SK-N-SH (cell line): ENCODE measurements at regions not wholly inside any gene's neighbourhood (a gene's known extent, or its start where the extent isn't known, plus 50 kb on each side); places are given as distances from the start of the nearest gene placed in this dataset.

Experiments
- CTCF ChIA-PET: fragments of 300-600, 350-600 bp; formaldehyde crosslinking; extraction: SDS; loops from one replicate; lab custom pipeline; 2021; lab: Yijun Ruan, JAX
- POLR2A ChIA-PET: fragments of 350-600 bp; sonication (Branson Sonifier 250); formaldehyde crosslinking; extraction: SDS; loops from one replicate; lab custom pipeline; 2020; ENCODE audit warnings: antibody characterized with exemption, inconsistent platforms; lab: Yijun Ruan, JAX
- DNase-seq: peaks from one replicate; pipeline ENCODE4 v3.0.0; 2012
- H2AFZ ChIP-seq: fragments of 200-600 bp; sonication (generic); 2 replicates; pipeline ENCODE4 v1.8.1; 2016; ENCODE audit warnings: antibody characterized with exemption, mild to moderate bottlenecking, low read depth
- H3F3A ChIP-seq: fragments of 200-600 bp; sonication (generic); replicated peaks from 2 replicates; pipeline ENCODE3; 2016; ENCODE audit warnings: antibody characterized with exemption, mild to moderate bottlenecking; ENCODE audit not compliant: insufficient read depth
- H3K27ac ChIP-seq, 2 experiments: fragments of 200-500 bp in 1 of 2; fragments of 200-600 bp in 1 of 2; sonication (Bioruptor generic) in 1 of 2; sonication (generic), shearing (Covaris generic) in 1 of 2; 2 replicates each; pipeline versions ENCODE4 v1.5.1 to v1.6.1; 2014 to 2016; ENCODE audit warnings: low read depth in 2 of 2, inconsistent platforms in 1 of 2, low read length in 1 of 2, mild to moderate bottlenecking in 1 of 2, mixed read lengths in 1 of 2
- H3K27me3 ChIP-seq: fragments of 200-600 bp; sonication (generic), shearing (Covaris generic); 2 replicates; pipeline ENCODE4 v1.6.1; 2016; ENCODE audit warnings: mixed run types; ENCODE audit not compliant: insufficient read depth
- H3K36me3 ChIP-seq, 2 experiments: fragments of 200-500 bp in 1 of 2; fragments of 200-600 bp in 1 of 2; sonication (Bioruptor generic) in 1 of 2; sonication (generic) in 1 of 2; replicated peaks in 1 of 2; 2 replicates each; pipeline versions ENCODE3 to v1.5.1; 2014 to 2016; ENCODE audit warnings: low read length in 1 of 2, mild to moderate bottlenecking in 1 of 2; ENCODE audit not compliant: insufficient read depth in 2 of 2, control insufficient read depth in 1 of 2
- H3K4me1 ChIP-seq, 2 experiments: fragments of 200-500 bp in 1 of 2; fragments of 200-600 bp in 1 of 2; sonication (Bioruptor generic) in 1 of 2; sonication (generic), shearing (Covaris generic) in 1 of 2; 2 replicates each; pipeline versions ENCODE4 v1.5.1 to v1.6.1; 2014 to 2016; ENCODE audit warnings: low read depth in 1 of 2, low read length in 1 of 2, mixed run types in 1 of 2; ENCODE audit not compliant: insufficient read depth in 2 of 2, control insufficient read depth in 1 of 2
- H3K4me2 ChIP-seq: fragments of 200-600 bp; sonication (generic), shearing (Covaris generic); 2 replicates; pipeline ENCODE4 v1.6.1; 2017; ENCODE audit warnings: mixed run types
- H3K4me3 ChIP-seq, 2 experiments: fragments of 200-500 bp in 1 of 2; fragments of 200-600 bp in 1 of 2; sonication (Bioruptor generic) in 1 of 2; sonication (generic), shearing (Covaris generic) in 1 of 2; 2 replicates each; pipeline versions ENCODE4 v1.5.1 to v1.8.1; 2014 to 2016; ENCODE audit warnings: low read depth in 2 of 2, inconsistent platforms in 1 of 2, low read length in 1 of 2, mild to moderate bottlenecking in 1 of 2, mixed read lengths in 1 of 2, moderate library complexity in 1 of 2
- H3K79me2 ChIP-seq: fragments of 200-600 bp; sonication (generic); 2 replicates; pipeline ENCODE4 v1.8.1; 2017; ENCODE audit warnings: mild to moderate bottlenecking; ENCODE audit not compliant: insufficient read depth
- H3K9ac ChIP-seq: fragments of 200-600 bp; sonication (generic); 2 replicates; pipeline ENCODE4 v1.6.1; 2017; ENCODE audit warnings: mixed run types
- H3K9me2 ChIP-seq: fragments of 200-600 bp; sonication (generic); 2 replicates; pipeline ENCODE4 v1.6.1; 2017; ENCODE audit warnings: mixed run types
- H3K9me3 ChIP-seq: fragments of 200-600 bp; sonication (generic); 2 replicates; pipeline ENCODE4 v1.6.1; 2017; ENCODE audit warnings: mixed run types, mild to moderate bottlenecking, moderate library complexity
- H4K20me1 ChIP-seq: fragments of 200-600 bp; sonication (generic); 2 replicates; pipeline ENCODE4 v1.6.1; 2017; ENCODE audit warnings: mild to moderate bottlenecking, mixed run types; ENCODE audit not compliant: insufficient read depth
- CHD2 ChIP-seq: fragments of 150-350 bp; IDR thresholded peaks from 2 replicates; pipeline ENCODE4 v1.6.1; 2018; ENCODE audit warnings: low read length; ENCODE audit not compliant: partially characterized antibody
- EP300 ChIP-seq, 2 experiments: IDR thresholded peaks; 2 replicates each; pipeline versions ENCODE4 v1.4.0 to v1.6.1; 2012; ENCODE audit warnings: borderline replicate concordance in 1 of 2, low read depth in 1 of 2, low read length in 1 of 2
- GABPA ChIP-seq: IDR thresholded peaks from 2 replicates; pipeline ENCODE4 v1.4.0; 2012; ENCODE audit warnings: low read depth, mild to moderate bottlenecking
- GATA2 ChIP-seq: sonication (generic); formaldehyde crosslinking; IDR thresholded peaks from 2 replicates; pipeline ENCODE4 v1.5.0; 2020; ENCODE audit warnings: mild to moderate bottlenecking, missing genetic modification reagents
- NRF1 ChIP-seq: IDR thresholded peaks from 2 replicates; pipeline ENCODE4 v1.6.1; 2012; ENCODE audit warnings: low read depth, mild to moderate bottlenecking, low read length
- RCOR1 ChIP-seq: fragments of 150-350 bp; IDR thresholded peaks from 2 replicates; pipeline ENCODE4 v1.6.1; 2017; ENCODE audit warnings: antibody characterized with exemption, low read length
- REST ChIP-seq: IDR thresholded peaks from 2 replicates; pipeline ENCODE4 v1.6.1; 2012; ENCODE audit warnings: mild to moderate bottlenecking, low read depth, low read length, moderate library complexity
- RXRA ChIP-seq: IDR thresholded peaks from 2 replicates; pipeline ENCODE4 v1.4.0; 2012; ENCODE audit warnings: low read depth, mild to moderate bottlenecking, borderline replicate concordance
- SMC3 ChIP-seq: IDR thresholded peaks from 2 replicates; pipeline ENCODE4 v1.6.1; 2012; ENCODE audit warnings: low read depth, low read length, improper control_type of control experiment
- WGBS: methylation state at CpG from one replicate; pipeline ENCODE4 v1.1.6; 2017; ENCODE audit warnings: low lambda C conversion rate; 5-methylcytosine and 5-hydroxymethylcytosine counted together
- TF ChIP-seq, protein P1 (sequence below): fragments of 150-350 bp; IDR thresholded peaks from 2 replicates; pipeline ENCODE4 v1.6.1; 2016; ENCODE audit warnings: mild to moderate bottlenecking, low read depth, low read length
- TF ChIP-seq, protein P2 (sequence below): IDR thresholded peaks from 2 replicates; pipeline ENCODE4 v1.4.0; 2012; ENCODE audit warnings: low read depth
- TF ChIP-seq, protein P3 (sequence below): fragments of 150-350 bp; IDR thresholded peaks from 2 replicates; pipeline ENCODE4 v1.6.1; 2017; ENCODE audit warnings: antibody characterized with exemption, low read length, low read depth, borderline replicate concordance

DNA sequence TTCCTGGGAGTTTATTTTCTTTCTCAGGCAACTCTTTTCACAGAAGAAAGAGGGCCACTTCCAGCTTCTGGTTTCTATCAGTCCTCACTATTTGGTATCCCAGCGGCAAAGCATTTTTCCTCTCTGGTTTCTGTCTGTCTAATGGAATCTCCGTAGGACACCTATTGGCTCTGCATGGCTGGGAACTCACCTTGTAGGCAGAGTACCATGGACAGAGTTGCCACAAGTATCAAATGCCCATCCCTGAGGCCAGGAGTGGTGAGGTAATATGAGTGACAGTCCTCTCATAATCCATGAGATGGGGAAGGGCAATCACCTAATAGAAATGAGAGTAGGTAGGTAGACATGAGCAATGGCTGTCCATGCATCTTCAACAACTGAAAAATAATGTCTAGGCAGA is 369.5 kb upstream of the PIK3C3 start:
- no peaks in the 10 kb centered on the region for H3K79me2 ChIP-seq
- no peak overlapping the region for H3K4me3 ChIP-seq
- no peaks in the 10 kb centered on the region for H3F3A ChIP-seq
- no peaks in the 10 kb centered on the region for H3K27me3 ChIP-seq
- no peaks in the 10 kb centered on the region for H4K20me1 ChIP-seq
- no peak overlapping the region for H2AFZ ChIP-seq
- H3K36me3 ChIP-seq, result no peaks in the 10 kb centered on the region
- H3K9me2 ChIP-seq, result no peaks in the 10 kb centered on the region
- ChIA-PET CTCF (no interaction called here), POLR2A (no interaction called here)
- WGBS, result 45% methylated on average over 2 of the region's 2 CpGs
- DNase-seq, result no peak
- H3K9me3 ChIP-seq, result no peaks in the 10 kb centered on the region
- no peaks in the 10 kb centered on the region; a peak in 1 of 4 replicates for H3K4me1 ChIP-seq
- H3K9ac ChIP-seq, result no peak overlapping the region
- no peak for TF ChIP-seq CHD2
- no peak for TF ChIP-seq NRF1
- TF ChIP-seq, protein P1, sequence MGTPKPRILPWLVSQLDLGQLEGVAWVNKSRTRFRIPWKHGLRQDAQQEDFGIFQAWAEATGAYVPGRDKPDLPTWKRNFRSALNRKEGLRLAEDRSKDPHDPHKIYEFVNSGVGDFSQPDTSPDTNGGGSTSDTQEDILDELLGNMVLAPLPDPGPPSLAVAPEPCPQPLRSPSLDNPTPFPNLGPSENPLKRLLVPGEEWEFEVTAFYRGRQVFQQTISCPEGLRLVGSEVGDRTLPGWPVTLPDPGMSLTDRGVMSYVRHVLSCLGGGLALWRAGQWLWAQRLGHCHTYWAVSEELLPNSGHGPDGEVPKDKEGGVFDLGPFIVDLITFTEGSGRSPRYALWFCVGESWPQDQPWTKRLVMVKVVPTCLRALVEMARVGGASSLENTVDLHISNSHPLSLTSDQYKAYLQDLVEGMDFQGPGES, result no peak
- TF ChIP-seq SMC3, result no peak
- TF ChIP-seq RXRA, result no peak
- TF ChIP-seq, protein P2, sequence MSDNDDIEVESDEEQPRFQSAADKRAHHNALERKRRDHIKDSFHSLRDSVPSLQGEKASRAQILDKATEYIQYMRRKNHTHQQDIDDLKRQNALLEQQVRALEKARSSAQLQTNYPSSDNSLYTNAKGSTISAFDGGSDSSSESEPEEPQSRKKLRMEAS, result no peak
- H3K27ac ChIP-seq, result no peak overlapping the region
- H3K4me2 ChIP-seq, result no peak overlapping the region

DNA sequence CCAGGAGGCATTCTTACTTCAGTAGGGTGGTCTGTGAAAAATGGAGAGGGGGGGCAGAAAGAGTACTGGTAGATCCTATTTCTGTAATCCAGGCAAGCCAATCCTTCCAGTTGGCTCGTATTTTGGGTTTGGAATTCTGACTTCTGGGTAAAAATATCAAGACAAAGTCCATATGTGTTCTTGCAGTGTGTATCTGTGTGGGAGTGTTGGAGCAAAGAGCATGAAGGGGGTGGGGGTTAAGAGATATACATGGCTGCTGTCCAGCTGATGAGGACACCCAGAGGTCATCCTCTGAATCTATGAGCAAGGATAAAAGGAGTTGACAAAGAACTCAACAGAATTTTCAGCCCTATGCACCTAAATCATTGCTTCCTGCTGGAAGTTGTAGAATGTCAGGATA is 375.8 kb upstream of the PIK3C3 start:
- Histone ChIP-seq H3K36me3 (no peaks in the 10 kb centered on the region), H3K79me2 (no peaks in the 10 kb centered on the region), H3K27me3 (no peaks in the 10 kb centered on the region), H3K4me1 (no peaks in the 10 kb centered on the region), H3K4me3 (no peak overlapping the region), H3K27ac (no peak overlapping the region), H2AFZ (no peak overlapping the region), H4K20me1 (no peaks in the 10 kb centered on the region), H3K9me2 (no peaks in the 10 kb centered on the region), H3K4me2 (no peak overlapping the region), H3K9ac (no peak overlapping the region), H3K9me3 (no peaks in the 10 kb centered on the region), H3F3A (no peaks in the 10 kb centered on the region)
- DNase-seq, result no peak
- ChIA-PET POLR2A (no interaction called here), CTCF (no interaction called here)
- TF ChIP-seq RCOR1 (no peak), GATA2 (CRISPR knock-in tag) (no peak), NRF1 (no peak), EP300 (IDR thresholded peaks at IDR 0.05; ENCODE audit: borderline replicate concordance in 1 of 2, low read depth in 1 of 2, low read length in 1 of 2) (no peak), GABPA (no peak), REST (no peak), SMC3 (no peak)
- TF ChIP-seq, protein P3, sequence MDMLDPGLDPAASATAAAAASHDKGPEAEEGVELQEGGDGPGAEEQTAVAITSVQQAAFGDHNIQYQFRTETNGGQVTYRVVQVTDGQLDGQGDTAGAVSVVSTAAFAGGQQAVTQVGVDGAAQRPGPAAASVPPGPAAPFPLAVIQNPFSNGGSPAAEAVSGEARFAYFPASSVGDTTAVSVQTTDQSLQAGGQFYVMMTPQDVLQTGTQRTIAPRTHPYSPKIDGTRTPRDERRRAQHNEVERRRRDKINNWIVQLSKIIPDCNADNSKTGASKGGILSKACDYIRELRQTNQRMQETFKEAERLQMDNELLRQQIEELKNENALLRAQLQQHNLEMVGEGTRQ, result no peak
- WGBS, result 0% methylated on average over 1 of the region's 1 CpG
